ENCODE measurements at regions not wholly inside any gene's neighbourhood (a gene's known extent, or its start where the extent isn't known, plus 50 kb on each side); places are given as distances from the start of the nearest gene placed in this dataset.

DNA sequence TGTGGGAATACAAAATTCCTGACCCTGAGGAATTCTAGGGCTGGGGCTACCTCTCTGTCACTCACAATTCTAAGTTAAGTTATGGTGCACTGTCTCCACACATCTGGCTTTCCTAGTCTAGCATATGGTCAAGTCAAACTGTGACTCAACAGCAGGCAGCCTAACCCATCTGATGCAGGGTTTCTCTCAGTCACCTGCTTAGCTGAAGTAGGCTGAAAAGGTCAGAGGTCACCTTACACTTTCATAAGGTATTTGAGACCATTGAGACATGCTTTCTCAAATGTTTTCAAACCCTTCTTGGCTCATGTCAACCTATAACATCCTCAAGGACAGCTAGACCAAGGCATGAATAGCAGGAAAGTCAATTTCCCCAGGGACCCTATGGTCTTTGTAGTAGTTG lies 196.5 kb upstream of the STK26 start:
- TF ChIP-seq, protein P1, sequence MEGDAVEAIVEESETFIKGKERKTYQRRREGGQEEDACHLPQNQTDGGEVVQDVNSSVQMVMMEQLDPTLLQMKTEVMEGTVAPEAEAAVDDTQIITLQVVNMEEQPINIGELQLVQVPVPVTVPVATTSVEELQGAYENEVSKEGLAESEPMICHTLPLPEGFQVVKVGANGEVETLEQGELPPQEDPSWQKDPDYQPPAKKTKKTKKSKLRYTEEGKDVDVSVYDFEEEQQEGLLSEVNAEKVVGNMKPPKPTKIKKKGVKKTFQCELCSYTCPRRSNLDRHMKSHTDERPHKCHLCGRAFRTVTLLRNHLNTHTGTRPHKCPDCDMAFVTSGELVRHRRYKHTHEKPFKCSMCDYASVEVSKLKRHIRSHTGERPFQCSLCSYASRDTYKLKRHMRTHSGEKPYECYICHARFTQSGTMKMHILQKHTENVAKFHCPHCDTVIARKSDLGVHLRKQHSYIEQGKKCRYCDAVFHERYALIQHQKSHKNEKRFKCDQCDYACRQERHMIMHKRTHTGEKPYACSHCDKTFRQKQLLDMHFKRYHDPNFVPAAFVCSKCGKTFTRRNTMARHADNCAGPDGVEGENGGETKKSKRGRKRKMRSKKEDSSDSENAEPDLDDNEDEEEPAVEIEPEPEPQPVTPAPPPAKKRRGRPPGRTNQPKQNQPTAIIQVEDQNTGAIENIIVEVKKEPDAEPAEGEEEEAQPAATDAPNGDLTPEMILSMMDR (IDR thresholded peaks at IDR 0.05), result no peak
- TF ChIP-seq EP300 (IDR thresholded peaks at IDR 0.05), result no peak

Data from suprapubic skin (tissue), 3 donors.